ENCODE measurements at regions not wholly inside any gene's neighbourhood (a gene's known extent, or its start where the extent isn't known, plus 50 kb on each side); places are given as distances from the start of the nearest gene placed in this dataset.
"Not testable (repeated sequence)": the region's sequence is repeated elsewhere in the genome, so short reads cannot be mapped to it uniquely, and the experiment has no call there.

- H3K18ac ChIP-seq (ENCODE audit: low read length); H2BK120ac ChIP-seq (ENCODE audit: low read depth, low read length): not testable (repeated sequence)
- no CpG with 5 or more reads among the region's 8 CpGs for WGBS, 2 donors (ENCODE audit: extremely low coverage in 2 of 2, insufficient read length in 2 of 2, insufficient replicate concordance in 1 of 2)
These were observed 358.3 kb upstream of the KIF2B start for GRCh38 chr17:53464396-53464795.

DNA sequence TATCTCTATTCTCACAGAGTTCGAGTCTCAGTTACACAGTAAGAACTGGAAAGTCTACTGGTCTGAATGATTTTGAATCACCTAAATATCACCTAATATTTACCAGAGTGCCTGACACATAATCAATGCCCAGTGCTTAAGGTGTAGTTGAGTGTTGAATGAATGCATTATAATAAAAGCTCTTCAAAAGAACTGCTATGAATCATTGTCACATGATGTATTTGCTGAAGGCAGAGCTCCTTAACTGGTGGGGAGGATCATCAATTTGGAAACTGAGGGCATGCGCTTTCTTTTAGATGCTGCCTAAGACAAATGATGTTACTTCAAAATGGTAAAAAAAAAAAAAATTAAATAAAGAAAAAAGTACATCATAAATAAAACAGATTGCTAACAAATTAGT is 359.4 kb upstream of the KIF2B start:
- no peaks in the 10 kb centered on the region for H3K9me3 ChIP-seq (replicated peaks in 1 of 2; ENCODE audit: control insufficient read depth in 2 of 2, insufficient read depth in 1 of 2, low read depth in 1 of 2, low read length in 2 of 2)
- WGBS, 2 donors (ENCODE audit: extremely low coverage in 2 of 2, insufficient read length in 2 of 2, insufficient replicate concordance in 1 of 2): no CpG with 5 or more reads among the region's 2 CpGs
- H3K4me1 ChIP-seq (ENCODE audit: control insufficient read depth in 2 of 2, insufficient read depth in 1 of 2, low read depth in 1 of 2, low read length in 2 of 2): no peaks in the 10 kb centered on the region
- H2BK120ac ChIP-seq (ENCODE audit: low read depth, low read length): no peak overlapping the region
- H4K91ac ChIP-seq (ENCODE audit: low read depth, low read length, poor library complexity): no peak overlapping the region
- H3K36me3 ChIP-seq (replicated peaks in 1 of 2; ENCODE audit: control insufficient read depth in 2 of 2, insufficient read depth in 2 of 2, low read length in 2 of 2): no peaks in the 10 kb centered on the region
- no peak overlapping the region for H3K23ac ChIP-seq (ENCODE audit: low read depth, low read length, poor library complexity)
- H3K4me2 ChIP-seq (ENCODE audit: insufficient read depth, low read length, poor library complexity, severe bottlenecking): no peak overlapping the region
- H3K4ac ChIP-seq (ENCODE audit: low read length): no peak overlapping the region
- H3K27me3 ChIP-seq (ENCODE audit: control insufficient read depth in 3 of 3, insufficient read depth in 3 of 3, low read depth in 1 of 3, low read length in 3 of 3): no peaks in the 10 kb centered on the region
- H3K18ac ChIP-seq (ENCODE audit: low read length): no peak overlapping the region
- H2AK5ac ChIP-seq (ENCODE audit: low read depth, low read length): no peak overlapping the region
- no peak overlapping the region for H2BK12ac ChIP-seq (ENCODE audit: low read length)
- no peak overlapping the region for H3K9ac ChIP-seq (ENCODE audit: low read depth, low read length, poor library complexity)
- H3K4me3 ChIP-seq (ENCODE audit: low read length in 2 of 2): no peak overlapping the region
- H2BK15ac ChIP-seq (ENCODE audit: low read length): no peak overlapping the region
- H3K79me1 ChIP-seq (ENCODE audit: low read depth, low read length): no peaks in the 10 kb centered on the region
- no peak overlapping the region for H2BK5ac ChIP-seq (ENCODE audit: low read length)
- no peak overlapping the region for H2AFZ ChIP-seq (ENCODE audit: low read length)
- no peak overlapping the region for H4K8ac ChIP-seq (ENCODE audit: low read depth, low read length)
- no peak overlapping the region for H3K27ac ChIP-seq (replicated peaks; ENCODE audit: low read length)
- H3K14ac ChIP-seq (ENCODE audit: low read length): no peak overlapping the region
- no peak for DNase-seq (ENCODE audit: low spot score)

More at GRCh38 chr17:53464396-53464795, 358.3 kb upstream of the KIF2B start:
- H3K4me2 ChIP-seq (ENCODE audit: insufficient read depth, low read length, poor library complexity, severe bottlenecking); H4K91ac ChIP-seq (ENCODE audit: low read depth, low read length, poor library complexity); H3K27me3 ChIP-seq (ENCODE audit: control insufficient read depth in 3 of 3, insufficient read depth in 3 of 3, low read depth in 1 of 3, low read length in 3 of 3); H2BK15ac ChIP-seq (ENCODE audit: low read length); H3K79me1 ChIP-seq (ENCODE audit: low read depth, low read length); H3K9ac ChIP-seq (ENCODE audit: low read depth, low read length, poor library complexity); H3K23ac ChIP-seq (ENCODE audit: low read depth, low read length, poor library complexity); H3K9me3 ChIP-seq (replicated peaks in 1 of 2; ENCODE audit: control insufficient read depth in 2 of 2, insufficient read depth in 1 of 2, low read depth in 1 of 2, low read length in 2 of 2); H3K14ac ChIP-seq (ENCODE audit: low read length); H3K4ac ChIP-seq (ENCODE audit: low read length); DNase-seq (ENCODE audit: low spot score); H4K8ac ChIP-seq (ENCODE audit: low read depth, low read length); H3K4me1 ChIP-seq (ENCODE audit: control insufficient read depth in 2 of 2, insufficient read depth in 1 of 2, low read depth in 1 of 2, low read length in 2 of 2); H3K4me3 ChIP-seq (ENCODE audit: low read length in 2 of 2); H2BK12ac ChIP-seq (ENCODE audit: low read length); H2AFZ ChIP-seq (ENCODE audit: low read length); H3K36me3 ChIP-seq (replicated peaks in 1 of 2; ENCODE audit: control insufficient read depth in 2 of 2, insufficient read depth in 2 of 2, low read length in 2 of 2); H2BK5ac ChIP-seq (ENCODE audit: low read length); H2AK5ac ChIP-seq (ENCODE audit: low read depth, low read length); H3K27ac ChIP-seq (replicated peaks; ENCODE audit: low read length): not testable (repeated sequence)

- DNase-seq (ENCODE audit: low spot score): no peak
- H2AK5ac ChIP-seq (ENCODE audit: low read depth, low read length): no peak overlapping the region
- H2BK12ac ChIP-seq (ENCODE audit: low read length): no peak overlapping the region
- H2BK5ac ChIP-seq (ENCODE audit: low read length): no peak overlapping the region
- H3K9me3 ChIP-seq (replicated peaks in 1 of 2; ENCODE audit: control insufficient read depth in 2 of 2, insufficient read depth in 1 of 2, low read depth in 1 of 2, low read length in 2 of 2): no peaks in the 10 kb centered on the region
- H2BK120ac ChIP-seq (ENCODE audit: low read depth, low read length): no peak overlapping the region
- H2AFZ ChIP-seq (ENCODE audit: low read length): no peak overlapping the region
- H3K27ac ChIP-seq (replicated peaks; ENCODE audit: low read length): no peak overlapping the region
- H4K91ac ChIP-seq (ENCODE audit: low read depth, low read length, poor library complexity): no peak overlapping the region
- H2BK15ac ChIP-seq (ENCODE audit: low read length): no peak overlapping the region
- no peak overlapping the region for H3K14ac ChIP-seq (ENCODE audit: low read length)
- H3K18ac ChIP-seq (ENCODE audit: low read length): no peak overlapping the region
- H3K9ac ChIP-seq (ENCODE audit: low read depth, low read length, poor library complexity): no peak overlapping the region
- no peaks in the 10 kb centered on the region for H3K27me3 ChIP-seq (ENCODE audit: control insufficient read depth in 3 of 3, insufficient read depth in 3 of 3, low read depth in 1 of 3, low read length in 3 of 3)
- H4K8ac ChIP-seq (ENCODE audit: low read depth, low read length): no peak overlapping the region
- no peak overlapping the region for H3K23ac ChIP-seq (ENCODE audit: low read depth, low read length, poor library complexity)
- H3K4me1 ChIP-seq (ENCODE audit: control insufficient read depth in 2 of 2, insufficient read depth in 1 of 2, low read depth in 1 of 2, low read length in 2 of 2): no peaks in the 10 kb centered on the region
- WGBS, 2 donors (ENCODE audit: extremely low coverage in 2 of 2, insufficient read length in 2 of 2, insufficient replicate concordance in 1 of 2): no CpG with 5 or more reads among the region's 1 CpG
- no peaks in the 10 kb centered on the region for H3K36me3 ChIP-seq (replicated peaks in 1 of 2; ENCODE audit: control insufficient read depth in 2 of 2, insufficient read depth in 2 of 2, low read length in 2 of 2)
- H3K4me3 ChIP-seq (ENCODE audit: low read length in 2 of 2): no peak overlapping the region
- H3K4me2 ChIP-seq (ENCODE audit: insufficient read depth, low read length, poor library complexity, severe bottlenecking): no peak overlapping the region
- H3K4ac ChIP-seq (ENCODE audit: low read length): no peak overlapping the region
- H3K79me1 ChIP-seq (ENCODE audit: low read depth, low read length): no peaks in the 10 kb centered on the region
These were observed 360.3 kb upstream of the KIF2B start for GRCh38 chr17:53462393-53462811.

- not testable (repeated sequence) for H2AK5ac ChIP-seq (ENCODE audit: low read depth, low read length); H2AFZ ChIP-seq (ENCODE audit: low read length); H3K4me3 ChIP-seq (ENCODE audit: low read length in 2 of 2); H2BK120ac ChIP-seq (ENCODE audit: low read depth, low read length); H3K27ac ChIP-seq (replicated peaks; ENCODE audit: low read length); H3K27me3 ChIP-seq (ENCODE audit: control insufficient read depth in 3 of 3, insufficient read depth in 3 of 3, low read depth in 1 of 3, low read length in 3 of 3); H3K9me3 ChIP-seq (replicated peaks in 1 of 2; ENCODE audit: control insufficient read depth in 2 of 2, insufficient read depth in 1 of 2, low read depth in 1 of 2, low read length in 2 of 2); H3K18ac ChIP-seq (ENCODE audit: low read length); H4K91ac ChIP-seq (ENCODE audit: low read depth, low read length, poor library complexity); H4K8ac ChIP-seq (ENCODE audit: low read depth, low read length); H2BK12ac ChIP-seq (ENCODE audit: low read length); H3K4me2 ChIP-seq (ENCODE audit: insufficient read depth, low read length, poor library complexity, severe bottlenecking); H3K36me3 ChIP-seq (replicated peaks in 1 of 2; ENCODE audit: control insufficient read depth in 2 of 2, insufficient read depth in 2 of 2, low read length in 2 of 2); H3K14ac ChIP-seq (ENCODE audit: low read length); H2BK5ac ChIP-seq (ENCODE audit: low read length); H3K79me1 ChIP-seq (ENCODE audit: low read depth, low read length); H3K4me1 ChIP-seq (ENCODE audit: control insufficient read depth in 2 of 2, insufficient read depth in 1 of 2, low read depth in 1 of 2, low read length in 2 of 2); H2BK15ac ChIP-seq (ENCODE audit: low read length); H3K4ac ChIP-seq (ENCODE audit: low read length); H3K9ac ChIP-seq (ENCODE audit: low read depth, low read length, poor library complexity); H3K23ac ChIP-seq (ENCODE audit: low read depth, low read length, poor library complexity); DNase-seq (ENCODE audit: low spot score)
- no CpG with 5 or more reads among the region's 3 CpGs for WGBS, 2 donors (ENCODE audit: extremely low coverage in 2 of 2, insufficient read length in 2 of 2, insufficient replicate concordance in 1 of 2)
These were observed 366.8 kb upstream of the KIF2B start for GRCh38 chr17:53455943-53456342.
